C4-2B (cell line): ENCODE measurements at regions not wholly inside any gene's neighbourhood (a gene's known extent, or its start where the extent isn't known, plus 50 kb on each side); places are given as distances from the start of the nearest gene placed in this dataset.

ENCODE experiments used
- CTCF ChIP-seq: fragments of 450-650 bp; conservative IDR thresholded peaks from 2 replicates; pipeline ENCODE4 v1.5.1; 2017; ENCODE audit warnings: mild to moderate bottlenecking
- ZFX ChIP-seq: fragments of 450-650 bp; IDR thresholded peaks from 2 replicates; pipeline ENCODE4 v1.6.1; 2017

GRCh38 chr18:78517973-78518372 is 461.6 kb upstream of the SALL3 start:
- TF ChIP-seq CTCF (no peak), ZFX (no peak)
